CD4-positive, alpha-beta T cell treated with Interleukin-4 for 1 hour (primary cell): ENCODE measurements at regions not wholly inside any gene's neighbourhood (a gene's known extent, or its start where the extent isn't known, plus 50 kb on each side); places are given as distances from the start of the nearest gene placed in this dataset.
"Not testable (repeated sequence)": the region's sequence is repeated elsewhere in the genome, so short reads cannot be mapped to it uniquely, and the experiment has no call there.

ENCODE experiments used
- DNase-seq, 2 donors: peaks; one replicate each; pipeline ENCODE4 v3.0.0-alpha.2; 2020 to 2022

- no peak for DNase-seq
Measured at GRCh38 chr2:391696-392095, 103.8 kb upstream of the ALKAL2 start.

- DNase-seq: no peak
Measured at GRCh38 chr2:390959-391358, 103.1 kb upstream of the ALKAL2 start.

GRCh38 chr2:389985-390384, 102.1 kb upstream of the ALKAL2 start:
- not testable (repeated sequence) for DNase-seq

GRCh38 chr2:388752-389151, 100.9 kb upstream of the ALKAL2 start:
- DNase-seq: not testable (repeated sequence)

- no peak for DNase-seq
Measured at GRCh38 chr2:387980-388421, 100.1 kb upstream of the ALKAL2 start.

GRCh38 chr2:386406-387103, 98.7 kb upstream of the ALKAL2 start:
- no peak for DNase-seq

- DNase-seq: no peak
Measured at GRCh38 chr2:385785-386184, 97.9 kb upstream of the ALKAL2 start.

- no peak for DNase-seq
Measured at GRCh38 chr2:385061-385460, 97.2 kb upstream of the ALKAL2 start.

- DNase-seq: no peak
Measured at GRCh38 chr2:383888-384287, 96.0 kb upstream of the ALKAL2 start.

GRCh38 chr2:383178-383577, 95.3 kb upstream of the ALKAL2 start:
- DNase-seq: no peak

GRCh38 chr2:382728-383022, 94.8 kb upstream of the ALKAL2 start:
- no peak for DNase-seq

GRCh38 chr2:381941-382727, 94.2 kb upstream of the ALKAL2 start:
- no peak for DNase-seq

- DNase-seq: no peak
Measured at GRCh38 chr2:381181-381580, 93.3 kb upstream of the ALKAL2 start.

- no peak for DNase-seq
Measured at GRCh38 chr2:380772-381171, 92.9 kb upstream of the ALKAL2 start.

GRCh38 chr2:380221-380620, 92.3 kb upstream of the ALKAL2 start:
- DNase-seq: no peak

- DNase-seq: no peak
Measured at GRCh38 chr2:379778-380177, 91.9 kb upstream of the ALKAL2 start.

- no peak for DNase-seq
Measured at GRCh38 chr2:378364-378763, 90.5 kb upstream of the ALKAL2 start.

- DNase-seq: no peak
Measured at GRCh38 chr2:377414-377813, 89.5 kb upstream of the ALKAL2 start.

GRCh38 chr2:375956-376307, 88.0 kb upstream of the ALKAL2 start:
- no peak for DNase-seq

GRCh38 chr2:375270-375955, 87.5 kb upstream of the ALKAL2 start:
- DNase-seq: no peak

- no peak for DNase-seq
Measured at GRCh38 chr2:368386-368785, 80.5 kb upstream of the ALKAL2 start.

GRCh38 chr2:367246-367645, 79.4 kb upstream of the ALKAL2 start:
- no peak for DNase-seq

- no peak for DNase-seq
Measured at GRCh38 chr2:366706-367105, 78.8 kb upstream of the ALKAL2 start.
